HG02763 (cell line): ENCODE measurements at regions not wholly inside any gene's neighbourhood (a gene's known extent, or its start where the extent isn't known, plus 50 kb on each side); places are given as distances from the start of the nearest gene placed in this dataset.
A peak's percentile ranks its signal among the peaks of the same experiment; 100 is the strongest.
"Not testable (repeated sequence)": the region's sequence is repeated elsewhere in the genome, so short reads cannot be mapped to it uniquely, and the experiment has no call there.

Experiments
- ATAC-seq: cut with Tn5 transposase; IDR thresholded peaks from one replicate; pipeline ENCODE4 v1.9.1; 2021; ENCODE audit warnings: mild to moderate bottlenecking, moderate library complexity; ENCODE audit not compliant: unreplicated experiment

DNA sequence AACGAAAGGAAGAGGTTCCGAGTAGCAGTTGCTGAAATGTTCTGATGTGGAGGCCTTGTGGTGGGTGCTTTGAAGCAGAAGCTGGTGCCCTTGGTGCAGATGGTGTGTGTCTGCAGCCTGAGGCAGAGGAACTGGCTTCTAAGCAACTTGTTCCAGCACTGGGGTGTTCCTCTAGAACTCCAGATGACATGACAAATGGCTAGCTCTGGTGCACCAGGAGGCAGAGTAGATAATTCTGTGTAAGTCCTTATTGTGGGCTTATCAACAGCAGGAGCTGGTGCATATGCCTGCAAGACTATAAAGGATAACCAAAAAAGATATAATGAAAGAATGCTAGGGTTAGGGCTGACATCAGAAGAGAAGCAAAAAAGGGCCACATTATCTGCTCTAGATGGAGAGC lies 76.5 kb downstream of the ARL5B start:
- no peak for ATAC-seq

DNA sequence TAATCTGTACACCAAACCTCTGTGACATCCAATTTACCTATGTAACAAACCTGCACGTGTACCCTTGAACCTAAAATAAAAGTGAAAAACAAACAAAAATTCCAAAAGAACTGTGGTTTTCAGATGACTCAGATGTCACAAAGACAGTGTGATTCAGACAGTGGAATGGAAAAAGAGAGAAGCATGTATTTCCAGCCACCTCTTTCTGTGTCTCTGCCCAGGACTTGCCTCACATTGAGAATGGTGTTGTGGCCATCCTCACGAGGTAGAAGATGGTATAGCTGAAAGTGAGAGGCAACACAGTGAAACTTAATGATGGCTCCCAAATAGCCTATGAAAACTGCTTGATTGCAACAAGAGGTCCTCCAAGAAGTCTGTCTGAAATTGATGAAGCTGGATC lies 78.0 kb downstream of the ARL5B start:
- no peak for ATAC-seq

DNA sequence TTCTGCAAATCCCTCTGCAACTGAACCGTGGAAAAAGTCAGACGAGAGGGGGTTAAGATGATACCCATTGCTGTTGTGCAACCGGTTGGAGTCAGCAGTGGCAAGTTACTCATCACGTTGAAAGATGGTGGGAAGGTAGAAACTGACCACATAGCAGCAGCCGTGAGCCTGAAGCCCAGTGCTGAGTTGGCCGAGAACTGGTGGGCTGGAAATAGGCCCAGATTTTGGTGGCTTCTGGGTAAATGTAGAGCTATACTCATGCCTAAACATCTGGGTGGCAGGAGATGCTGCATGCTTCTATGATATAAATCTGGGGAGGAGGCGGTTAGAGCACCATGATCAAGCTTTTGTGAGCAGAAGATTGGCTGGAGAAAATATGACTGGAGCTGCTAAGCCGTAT lies 78.6 kb downstream of the ARL5B start:
- ATAC-seq, result no peak

DNA sequence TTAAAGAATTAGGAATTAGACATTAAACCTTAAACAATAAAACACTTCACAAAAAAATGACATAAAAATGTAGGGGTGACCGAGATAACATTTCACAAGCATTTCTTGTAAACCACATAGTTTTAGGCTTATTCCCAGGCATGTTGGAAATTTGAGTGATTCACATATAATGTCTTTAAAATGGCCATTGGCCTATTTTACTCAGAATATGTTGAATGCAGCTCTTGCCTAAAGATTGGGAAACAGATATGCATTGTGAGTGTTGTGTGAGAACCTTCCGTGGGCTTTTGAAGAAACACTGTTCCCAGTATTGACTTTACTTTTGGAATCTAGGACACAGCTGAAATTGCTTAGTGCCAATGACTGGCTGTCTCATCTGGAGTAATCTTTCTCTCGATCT lies 79.6 kb downstream of the ARL5B start:
- no peak for ATAC-seq

DNA sequence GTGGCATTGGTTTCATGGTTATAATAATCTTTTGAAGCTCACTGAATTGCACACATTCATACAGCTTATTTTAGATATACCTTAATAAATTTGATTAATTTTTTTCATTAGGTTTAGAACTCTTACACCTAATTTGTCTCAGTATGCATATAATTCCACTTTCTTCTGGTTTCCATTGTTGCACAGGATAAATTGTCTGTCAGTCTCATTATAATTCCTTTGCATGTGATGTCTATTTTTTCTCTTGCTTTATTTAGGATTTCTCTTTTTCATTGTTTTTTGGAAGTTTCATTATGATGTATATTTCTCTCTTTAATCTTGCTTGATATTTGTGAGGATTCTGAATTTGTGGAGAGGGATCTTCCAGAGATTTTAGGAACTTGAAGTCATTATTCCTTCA lies 84.7 kb downstream of the ARL5B start:
- no peak for ATAC-seq

DNA sequence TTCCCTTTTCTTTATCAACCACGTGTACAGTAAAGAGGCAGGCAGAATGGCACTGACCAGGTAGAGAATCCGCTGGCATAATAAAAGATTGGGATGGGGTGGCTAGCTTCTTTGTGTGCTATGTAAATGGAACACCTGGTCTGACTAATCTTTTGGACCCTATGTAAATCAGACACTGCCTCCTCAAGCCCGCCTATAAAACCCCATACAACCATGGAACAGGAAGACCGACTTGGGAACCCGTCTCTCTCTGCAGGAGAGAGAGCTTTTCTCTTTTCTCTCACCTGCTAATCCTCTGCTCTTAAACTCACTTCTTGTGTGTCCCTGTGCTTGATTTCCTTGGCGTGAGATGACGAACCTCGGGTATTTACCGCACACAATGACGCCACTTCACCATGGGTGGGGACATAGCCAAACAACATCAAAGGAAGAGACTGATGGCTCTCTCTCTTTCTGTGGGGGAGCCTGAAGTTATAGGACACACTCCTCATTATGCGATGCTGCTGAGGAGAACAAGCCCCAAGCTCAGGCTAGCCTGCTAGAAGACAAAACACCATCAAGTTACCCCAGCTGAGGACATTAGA lies 94.2 kb downstream of the ARL5B start:
- no peak for ATAC-seq

DNA sequence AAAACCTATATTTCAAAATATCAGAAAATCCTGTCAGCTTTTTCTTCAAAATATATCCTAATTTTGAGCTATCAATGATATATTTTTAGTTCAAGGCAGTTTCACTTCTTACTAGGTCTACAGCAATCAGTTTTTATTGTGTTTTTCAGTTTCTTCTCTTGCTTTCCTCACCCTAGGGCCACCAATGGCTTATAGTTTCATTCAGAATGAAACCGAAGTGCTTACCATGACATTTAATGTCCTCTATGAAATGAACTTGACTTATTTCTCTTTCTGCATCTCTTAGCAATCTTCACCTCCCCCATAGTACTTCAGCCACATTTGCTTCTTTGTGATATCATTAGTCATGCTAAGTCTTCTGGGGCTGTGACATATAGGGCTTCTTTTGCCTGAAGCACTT lies 100.3 kb downstream of the ARL5B start:
- peak; percentile 83 for ATAC-seq

DNA sequence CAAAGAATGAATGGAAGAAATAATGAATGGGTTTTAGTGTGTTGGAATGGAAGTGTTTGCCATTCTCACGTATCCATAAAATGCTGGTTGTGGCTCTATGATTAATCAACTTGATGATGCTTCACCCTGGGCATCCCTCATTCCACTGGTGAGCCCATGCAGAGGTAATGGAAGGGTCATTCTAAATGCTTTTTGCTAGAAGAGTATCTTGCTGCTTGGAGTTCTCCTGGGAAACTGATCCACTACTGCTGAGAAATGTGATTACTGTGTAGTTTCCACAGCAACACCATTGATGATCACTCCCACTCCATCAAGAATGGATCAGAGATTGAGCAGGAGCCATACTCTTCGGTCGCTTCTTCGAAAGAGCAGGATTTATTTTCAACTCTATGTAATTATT lies 101.6 kb downstream of the ARL5B start:
- ATAC-seq, result no peak

DNA sequence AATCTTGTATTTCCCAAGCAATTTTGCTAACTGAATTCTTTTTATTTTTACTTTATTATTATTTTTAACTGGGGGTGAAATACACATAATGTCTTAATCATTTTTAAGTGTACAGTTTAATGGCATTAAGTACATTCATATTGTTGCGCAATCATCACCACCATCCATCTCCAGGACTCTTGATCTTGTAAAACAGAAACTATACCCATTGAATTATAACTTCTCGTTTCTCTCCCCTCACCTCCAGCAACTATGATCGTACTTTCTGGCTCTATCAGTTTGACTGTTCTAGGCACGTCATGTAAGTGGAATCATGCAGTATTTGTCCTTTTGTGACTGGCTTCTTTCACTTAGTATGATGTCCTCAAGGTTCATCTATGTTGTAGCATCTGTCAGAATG lies 108.8 kb downstream of the ARL5B start:
- ATAC-seq, result no peak

DNA sequence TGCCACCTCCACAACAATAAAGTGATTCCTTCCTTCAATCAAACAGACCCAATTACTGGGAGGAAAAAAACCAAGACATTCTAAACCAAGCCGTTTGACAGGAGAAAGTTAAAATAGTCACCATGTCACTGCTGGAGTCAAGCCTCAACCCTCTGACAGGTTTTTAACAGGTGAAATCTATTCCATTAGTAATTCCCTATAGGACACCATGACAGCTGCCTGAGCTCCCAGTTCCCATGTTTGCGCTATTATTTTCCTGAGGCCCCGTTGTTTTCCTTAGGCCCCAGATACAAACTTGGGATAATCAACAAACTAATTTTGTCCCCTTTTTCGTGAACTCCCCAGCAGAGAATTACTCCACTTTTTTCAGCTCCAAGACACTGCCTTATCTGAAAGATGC lies 113.9 kb downstream of the ARL5B start:
- no peak for ATAC-seq

DNA sequence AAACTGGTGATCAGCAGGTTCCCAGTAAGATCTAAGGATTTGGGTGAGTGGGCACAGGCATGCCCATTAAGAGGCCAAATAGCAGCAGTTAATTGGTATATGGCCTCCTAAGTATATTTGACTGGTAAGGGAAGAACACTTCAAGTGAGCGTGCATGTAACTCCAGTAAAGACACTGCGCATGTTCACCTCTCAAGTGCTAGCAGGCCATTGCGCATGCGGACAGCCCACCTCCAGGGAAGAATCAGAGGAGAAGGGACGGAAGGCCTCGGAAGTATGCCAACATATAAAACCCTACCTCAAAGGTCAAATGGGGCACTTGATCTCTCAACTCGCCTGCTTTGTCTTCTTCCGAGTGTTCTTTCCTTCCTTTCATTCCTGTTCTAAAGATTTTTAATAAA lies 118.0 kb downstream of the ARL5B start:
- ATAC-seq, result no peak

DNA sequence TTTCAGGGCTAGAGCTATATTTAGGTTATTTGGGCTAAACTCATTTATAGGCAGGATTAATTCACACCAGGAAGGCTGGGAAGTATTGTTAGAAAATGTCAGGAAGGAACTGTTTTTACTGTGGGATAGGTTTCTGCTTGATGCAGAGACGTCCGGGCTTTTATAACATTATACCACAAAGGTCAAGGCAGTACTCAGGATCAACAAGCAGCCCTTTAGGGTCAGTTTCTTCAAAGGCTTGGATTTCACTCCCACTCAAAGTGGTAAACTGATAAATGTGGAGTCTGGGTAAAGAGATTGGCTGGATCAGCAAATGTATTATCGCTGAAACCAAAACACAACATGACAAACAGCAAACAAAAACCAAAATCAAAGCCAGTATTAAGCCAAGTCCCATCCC lies 127.2 kb downstream of the ARL5B start:
- ATAC-seq, result no peak

DNA sequence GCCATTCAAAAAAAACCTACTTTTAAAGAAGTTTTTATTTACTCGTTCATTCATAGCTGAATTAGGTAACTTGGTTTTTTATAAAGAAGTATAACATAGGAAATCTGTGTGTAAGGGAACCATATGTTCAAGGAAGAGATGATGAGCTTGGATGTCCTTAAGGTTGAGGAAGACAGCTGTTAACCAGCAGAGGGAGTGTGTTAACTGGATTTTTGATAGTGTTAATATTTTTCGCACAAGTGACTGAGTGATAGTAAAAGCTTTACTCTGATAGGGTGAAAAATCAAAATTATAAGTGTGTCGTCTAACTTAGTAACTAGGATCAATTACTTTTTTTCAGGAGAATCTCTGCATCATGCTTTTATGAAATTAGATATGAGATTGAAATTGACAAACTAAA lies 134.7 kb downstream of the ARL5B start:
- ATAC-seq, result no peak

DNA sequence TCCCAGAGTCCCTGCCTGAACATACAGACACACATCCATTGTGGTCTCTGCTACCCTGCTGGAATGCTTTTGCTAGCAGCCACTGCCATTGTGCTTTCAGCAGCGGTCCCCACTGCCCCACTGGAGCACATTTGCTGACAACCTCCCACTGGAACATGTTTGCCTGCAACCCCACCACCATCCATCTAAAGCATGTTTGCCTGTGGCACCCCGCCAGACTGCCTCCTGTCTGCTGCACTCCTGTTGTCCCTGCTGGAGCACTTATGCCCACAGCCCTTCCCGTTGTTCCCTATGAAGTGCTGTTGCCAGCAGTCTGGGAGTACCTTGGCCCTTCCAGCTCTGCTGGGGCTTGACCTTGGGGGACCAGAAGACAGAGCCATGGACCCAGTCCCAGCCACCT lies 136.3 kb downstream of the ARL5B start:
- no peak for ATAC-seq

DNA sequence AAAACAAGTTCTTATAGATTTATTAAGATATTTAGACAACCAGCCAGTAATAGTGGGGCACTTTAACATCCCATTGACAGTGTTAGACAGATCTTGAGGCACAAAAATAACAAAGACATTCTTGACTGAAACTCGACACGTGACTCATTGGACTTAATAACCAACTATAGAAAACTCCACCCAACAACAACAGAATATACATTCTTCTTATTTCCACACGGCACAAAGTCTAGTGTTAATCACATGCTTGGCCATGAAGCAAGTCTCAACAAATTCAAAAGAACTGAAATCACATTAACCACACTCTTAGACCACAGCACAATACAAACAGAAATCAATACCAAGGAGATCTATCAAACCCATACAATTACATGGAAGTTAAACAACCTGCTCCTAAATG lies 138.1 kb downstream of the ARL5B start:
- no peak for ATAC-seq

DNA sequence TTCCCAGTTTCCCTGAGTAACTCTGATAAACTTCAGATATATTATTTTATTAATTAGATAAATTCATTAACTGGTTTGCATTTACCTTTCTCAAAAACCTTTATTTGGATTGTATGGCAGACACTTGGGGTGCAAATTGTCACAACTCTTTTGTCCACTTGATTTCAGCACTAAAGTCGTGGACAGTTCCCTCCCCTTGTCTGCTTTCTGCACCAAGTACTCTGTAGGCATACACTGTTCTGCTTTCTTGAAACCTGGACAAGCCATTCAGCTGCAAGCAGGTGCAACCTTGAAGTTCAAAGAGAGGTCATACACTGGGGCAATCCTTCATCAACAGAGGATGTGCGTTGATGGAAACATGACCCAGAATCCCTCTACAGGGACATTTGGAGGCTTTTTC lies 162.9 kb downstream of the ARL5B start:
- ATAC-seq, result no peak

DNA sequence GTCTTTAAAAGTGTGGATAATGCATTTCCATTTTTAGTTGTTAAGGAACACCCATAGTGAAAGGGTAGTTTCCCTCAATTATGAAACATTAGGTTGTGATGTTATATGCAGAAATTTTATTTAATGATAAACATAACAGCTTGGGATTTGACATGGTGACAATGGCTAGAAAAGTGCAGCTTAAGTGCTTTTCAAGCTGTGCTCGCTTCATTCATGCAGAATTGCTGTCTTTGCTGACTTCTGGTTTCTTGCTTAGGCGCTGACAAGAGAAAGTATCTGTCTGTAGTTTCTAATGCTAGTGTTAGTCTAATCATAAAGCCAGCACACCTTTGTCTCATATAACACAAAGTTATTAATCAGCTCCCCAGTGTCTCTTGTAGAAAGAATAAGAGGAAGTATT lies 170.0 kb downstream of the ARL5B start:
- ATAC-seq, result no peak

DNA sequence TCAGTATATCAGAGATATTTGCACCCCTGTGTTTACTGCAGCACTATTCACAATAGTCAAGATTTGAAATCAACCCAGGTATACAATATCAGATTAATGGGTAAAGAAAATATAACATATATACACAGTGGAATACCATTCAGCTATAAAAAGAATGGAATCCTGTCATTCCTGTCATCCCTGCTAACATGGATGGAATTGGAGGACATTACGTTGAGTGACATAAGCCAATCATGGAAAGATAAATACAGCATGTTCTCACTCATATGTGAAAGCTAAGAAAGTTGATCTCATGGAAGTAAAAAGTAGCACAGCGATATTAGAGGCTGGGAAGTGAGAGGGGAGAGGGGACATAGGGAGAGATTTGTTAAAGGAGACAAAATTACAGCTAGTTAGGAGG lies 171.0 kb downstream of the ARL5B start:
- no peak for ATAC-seq

DNA sequence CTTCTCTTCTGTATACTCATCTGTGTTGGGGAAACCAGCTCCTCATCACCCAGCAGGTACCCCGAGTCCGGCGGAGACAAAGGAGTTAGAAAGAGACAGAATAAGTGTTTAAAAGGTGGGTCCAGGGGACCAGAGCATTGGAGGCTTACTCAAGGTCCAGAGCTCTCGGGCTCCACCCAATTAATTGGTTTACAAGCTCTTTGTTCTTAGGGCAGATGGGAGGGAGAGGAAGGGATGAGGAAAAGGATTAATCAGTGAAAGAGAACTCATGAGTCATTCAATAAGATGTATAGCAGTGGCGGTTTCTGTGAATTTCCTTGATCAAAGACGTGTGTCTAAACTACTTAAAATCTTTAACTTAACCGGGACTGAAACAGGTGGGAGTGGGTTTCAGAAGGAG lies 192.0 kb upstream of the MALRD1 start:
- ATAC-seq, result not testable (repeated sequence)

DNA sequence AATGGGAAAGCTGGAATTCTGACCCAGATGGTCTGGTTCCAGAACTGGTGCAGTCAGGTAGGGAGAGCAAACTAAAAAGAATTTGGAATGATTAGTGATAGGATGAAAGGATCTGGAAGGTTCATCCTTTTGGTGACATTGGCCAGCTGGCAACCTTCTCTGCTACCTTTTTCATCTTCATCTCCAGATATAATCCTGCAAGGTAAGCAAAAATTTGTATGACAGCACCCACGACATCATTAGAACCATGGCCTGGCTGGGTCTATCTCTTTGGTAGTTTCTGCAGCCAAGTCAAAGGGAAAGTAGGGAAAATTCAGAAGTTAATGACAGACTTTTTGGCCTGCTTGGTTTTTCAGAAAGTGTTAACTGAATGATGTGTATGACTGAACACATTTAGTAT lies 188.9 kb upstream of the MALRD1 start:
- ATAC-seq, result no peak

DNA sequence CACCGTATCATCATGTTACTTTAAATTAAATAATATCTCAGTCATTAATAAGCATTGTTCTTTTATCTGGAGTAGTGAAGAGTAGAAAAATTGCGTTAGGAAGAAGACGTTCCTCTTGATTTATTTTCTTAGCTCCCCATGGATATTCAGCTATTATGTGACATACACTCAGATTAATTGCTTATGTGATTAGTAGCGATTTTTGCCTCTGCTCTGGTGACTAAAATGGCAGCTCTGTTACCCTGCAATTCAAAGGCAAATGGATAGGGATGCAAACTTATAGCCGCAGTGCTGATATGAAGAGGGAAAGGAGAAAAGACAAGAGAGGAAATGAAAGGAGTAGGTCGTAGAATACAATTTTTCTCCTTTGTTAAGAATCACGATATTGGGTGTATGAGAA lies 188.4 kb upstream of the MALRD1 start:
- ATAC-seq, result no peak

DNA sequence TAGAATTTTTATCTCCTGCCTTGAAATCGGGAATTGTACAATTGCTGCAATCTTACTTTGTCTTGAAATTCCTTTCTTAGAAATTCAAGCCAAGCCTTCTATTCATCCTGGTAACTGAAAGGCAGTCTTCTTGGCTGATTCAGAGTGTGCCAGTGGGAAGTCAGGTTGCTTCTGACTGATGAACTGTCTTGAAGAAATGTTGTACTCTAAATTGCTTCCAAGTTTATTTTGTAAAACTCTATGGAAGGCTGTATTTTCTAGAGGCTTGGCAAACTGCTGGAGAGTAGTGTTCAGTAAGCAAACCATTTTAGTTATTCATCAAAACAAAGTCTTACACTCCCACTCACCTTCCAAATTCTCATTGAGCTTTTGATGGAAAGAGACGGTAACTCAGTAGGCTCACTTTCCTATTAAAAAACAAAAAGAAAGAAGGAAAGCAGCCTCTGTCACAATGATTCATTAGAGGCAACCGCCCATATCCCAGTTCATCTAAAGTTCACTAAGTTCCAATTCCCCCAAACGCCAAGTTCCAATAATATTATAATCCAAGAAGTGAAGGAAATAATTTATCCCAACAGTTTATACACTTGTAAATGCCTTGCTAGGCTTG lies 187.9 kb upstream of the MALRD1 start:
- ATAC-seq, result no peak

DNA sequence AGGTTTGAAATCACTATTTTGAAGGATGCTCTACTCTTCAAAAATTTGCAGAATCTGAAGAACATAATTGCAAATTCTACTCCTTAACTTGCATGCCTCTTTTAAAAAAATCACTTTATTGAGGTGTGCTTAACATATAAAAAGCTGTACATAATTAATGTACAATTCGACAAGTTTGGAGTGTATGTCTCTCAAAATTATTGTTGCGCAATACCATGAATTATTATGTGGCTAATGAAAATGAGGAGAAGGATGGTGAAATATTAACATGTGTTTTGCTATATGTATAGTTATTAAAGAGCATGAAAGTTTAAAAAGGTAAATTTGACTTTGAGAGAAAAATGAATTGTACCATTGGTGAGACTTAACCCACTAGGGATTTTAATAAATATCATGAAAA lies 187.2 kb upstream of the MALRD1 start:
- no peak for ATAC-seq
